ENCODE measurements at regions not wholly inside any gene's neighbourhood (a gene's known extent, or its start where the extent isn't known, plus 50 kb on each side); places are given as distances from the start of the nearest gene placed in this dataset.

GRCh38 chr4:65152205-65152604 lies 518.1 kb downstream of the EPHA5 start:
- in situ Hi-C loops (cut with HindIII; ENCODE audit: low sequenced_read_pairs) = no loop called here

GRCh38 chr4:65139998-65140397 lies 530.3 kb downstream of the EPHA5 start:
- no peak for DNase-seq (ENCODE audit: low spot score)

More at GRCh38 chr4:65152205-65152604, 518.1 kb downstream of the EPHA5 start:
- no peak for DNase-seq (ENCODE audit: low spot score)

GRCh38 chr4:65126200-65126599 lies 544.1 kb downstream of the EPHA5 start:
- in situ Hi-C loops (cut with HindIII; ENCODE audit: low sequenced_read_pairs) = no loop called here
- DNase-seq (ENCODE audit: low spot score) = no peak

More at GRCh38 chr4:65139998-65140397, 530.3 kb downstream of the EPHA5 start:
- in situ Hi-C loops (cut with HindIII; ENCODE audit: low sequenced_read_pairs) = no loop called here

- in situ Hi-C loops (cut with HindIII; ENCODE audit: low sequenced_read_pairs) = no loop called here
- no peak for DNase-seq (ENCODE audit: low spot score)
Measured at GRCh38 chr4:65120287-65120686, 550.0 kb downstream of the EPHA5 start.

GRCh38 chr4:65102419-65102818 lies 567.9 kb downstream of the EPHA5 start:
- no peak for DNase-seq (ENCODE audit: low spot score)
- in situ Hi-C loops (cut with HindIII; ENCODE audit: low sequenced_read_pairs) = no loop called here

- in situ Hi-C loops (cut with HindIII; ENCODE audit: low sequenced_read_pairs) = no loop called here
Measured at GRCh38 chr4:65096630-65097029, 573.7 kb downstream of the EPHA5 start.

GRCh38 chr4:65089666-65090065 lies 580.6 kb downstream of the EPHA5 start:
- in situ Hi-C loops (cut with HindIII; ENCODE audit: low sequenced_read_pairs) = no loop called here
- no peak for DNase-seq (ENCODE audit: low spot score)

More at GRCh38 chr4:65096630-65097029, 573.7 kb downstream of the EPHA5 start:
- no peak for DNase-seq (ENCODE audit: low spot score)

GRCh38 chr4:65083076-65083475 lies 587.2 kb downstream of the EPHA5 start:
- in situ Hi-C loops (cut with HindIII; ENCODE audit: low sequenced_read_pairs) = no loop called here
- no peak for DNase-seq (ENCODE audit: low spot score)

- in situ Hi-C loops (cut with HindIII; ENCODE audit: low sequenced_read_pairs) = no loop called here
- no peak for DNase-seq (ENCODE audit: low spot score)
Measured at GRCh38 chr4:65071564-65071963, 598.7 kb downstream of the EPHA5 start.

- DNase-seq (ENCODE audit: low spot score) = no peak
- in situ Hi-C loops (cut with HindIII; ENCODE audit: low sequenced_read_pairs) = no loop called here
Measured at GRCh38 chr4:65069177-65069576, 601.1 kb downstream of the EPHA5 start.

- no peak for DNase-seq (ENCODE audit: low spot score)
- in situ Hi-C loops (cut with HindIII; ENCODE audit: low sequenced_read_pairs) = no loop called here
Measured at GRCh38 chr4:65066106-65066505, 604.2 kb downstream of the EPHA5 start.

- in situ Hi-C loops (cut with HindIII; ENCODE audit: low sequenced_read_pairs) = no loop called here
- DNase-seq (ENCODE audit: low spot score) = no peak
Measured at GRCh38 chr4:65063601-65064000, 606.7 kb downstream of the EPHA5 start.

GRCh38 chr4:65050786-65051185 lies 619.5 kb downstream of the EPHA5 start:
- no peak for DNase-seq (ENCODE audit: low spot score)
- in situ Hi-C loops (cut with HindIII; ENCODE audit: low sequenced_read_pairs) = no loop called here

- DNase-seq (ENCODE audit: low spot score) = no peak
- in situ Hi-C loops (cut with HindIII; ENCODE audit: low sequenced_read_pairs) = no loop called here
Measured at GRCh38 chr4:65046192-65047133, 623.8 kb downstream of the EPHA5 start.

GRCh38 chr4:65033899-65034298 lies 624.6 kb upstream of the TECRL start:
- DNase-seq (ENCODE audit: low spot score) = no peak
- in situ Hi-C loops (cut with HindIII; ENCODE audit: low sequenced_read_pairs) = no loop called here

- in situ Hi-C loops (cut with HindIII; ENCODE audit: low sequenced_read_pairs) = no loop called here
- DNase-seq (ENCODE audit: low spot score) = no peak
Measured at GRCh38 chr4:65028592-65028991, 619.3 kb upstream of the TECRL start.

- in situ Hi-C loops (cut with HindIII; ENCODE audit: low sequenced_read_pairs) = no loop called here
Measured at GRCh38 chr4:65023883-65024670, 614.8 kb upstream of the TECRL start.

GRCh38 chr4:65023081-65023480 lies 613.8 kb upstream of the TECRL start:
- no peak for DNase-seq (ENCODE audit: low spot score)
- in situ Hi-C loops (cut with HindIII; ENCODE audit: low sequenced_read_pairs) = no loop called here

More at GRCh38 chr4:65023883-65024670, 614.8 kb upstream of the TECRL start:
- no peak for DNase-seq (ENCODE audit: low spot score)

- DNase-seq (ENCODE audit: low spot score) = no peak
- in situ Hi-C loops (cut with HindIII; ENCODE audit: low sequenced_read_pairs) = no loop called here
Measured at GRCh38 chr4:65021737-65022136, 612.5 kb upstream of the TECRL start.

- in situ Hi-C loops (cut with HindIII; ENCODE audit: low sequenced_read_pairs) = no loop called here
- DNase-seq (ENCODE audit: low spot score) = no peak
Measured at GRCh38 chr4:65021149-65021548, 611.9 kb upstream of the TECRL start.

Measured in G401 (cell line).